ENCODE measurements at regions not wholly inside any gene's neighbourhood (a gene's known extent, or its start where the extent isn't known, plus 50 kb on each side); places are given as distances from the start of the nearest gene placed in this dataset.

DNA sequence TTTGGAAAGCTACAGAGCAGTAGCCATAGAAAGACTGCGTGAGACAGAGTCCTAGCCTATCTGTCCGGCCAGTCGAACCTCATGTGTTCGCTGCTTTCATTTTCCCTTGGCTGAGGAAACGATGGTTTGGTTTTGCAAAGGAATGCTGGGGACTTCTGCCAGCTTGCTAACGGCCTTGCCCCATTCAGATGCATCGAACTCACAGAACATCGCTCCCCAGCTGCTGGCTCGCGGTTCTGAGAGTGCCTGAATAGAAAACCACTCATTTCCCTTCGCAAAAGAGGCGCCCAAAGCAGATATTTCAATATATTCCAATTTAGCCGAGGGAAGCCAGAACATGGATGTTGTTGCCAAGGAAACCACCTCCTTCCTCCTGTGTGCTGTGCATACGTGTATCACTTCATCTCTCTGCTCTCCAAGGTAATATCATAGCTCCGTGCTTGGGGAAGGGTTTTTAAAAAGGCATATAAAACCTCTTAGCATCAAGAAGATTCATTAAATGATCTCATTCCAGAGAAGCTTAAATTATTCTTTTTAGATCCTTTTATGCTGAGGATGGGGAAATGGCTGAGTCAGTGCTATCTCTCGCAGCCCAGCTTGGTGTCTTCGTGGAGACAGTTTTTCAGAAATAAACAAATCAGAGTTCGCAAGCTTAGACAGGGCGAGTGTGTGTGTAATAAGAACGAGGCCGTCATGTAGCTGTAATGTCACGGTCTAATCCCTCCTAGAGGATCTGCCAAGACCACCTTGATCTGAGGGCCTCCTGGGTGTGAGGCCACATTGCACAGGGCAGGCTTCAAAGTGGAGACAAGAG is 215.2 kb downstream of the RPS24 start:
- DNase-seq (ENCODE audit: low read depth), result peak; percentile 88

DNA sequence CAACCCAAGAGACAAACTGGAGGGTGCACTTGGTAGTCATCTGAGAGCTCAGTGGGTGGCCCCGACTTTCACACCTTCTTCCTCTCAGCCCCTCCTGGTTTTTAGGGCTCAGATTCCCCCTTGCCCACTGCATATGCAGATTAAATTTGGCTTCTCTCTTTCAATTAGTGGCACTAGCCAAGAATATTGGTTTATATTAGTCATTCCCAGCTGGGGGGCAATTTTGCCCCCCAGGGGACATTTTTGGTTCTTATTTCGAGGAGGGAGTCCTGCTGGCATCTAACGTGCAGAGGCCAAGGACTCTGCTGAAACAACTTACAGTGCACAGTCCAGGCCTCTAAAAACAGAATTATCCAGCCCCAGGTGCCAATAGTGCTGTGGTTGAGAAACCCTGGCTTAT is 216.0 kb downstream of the RPS24 start:
- no peak for DNase-seq (ENCODE audit: low read depth)

DNA sequence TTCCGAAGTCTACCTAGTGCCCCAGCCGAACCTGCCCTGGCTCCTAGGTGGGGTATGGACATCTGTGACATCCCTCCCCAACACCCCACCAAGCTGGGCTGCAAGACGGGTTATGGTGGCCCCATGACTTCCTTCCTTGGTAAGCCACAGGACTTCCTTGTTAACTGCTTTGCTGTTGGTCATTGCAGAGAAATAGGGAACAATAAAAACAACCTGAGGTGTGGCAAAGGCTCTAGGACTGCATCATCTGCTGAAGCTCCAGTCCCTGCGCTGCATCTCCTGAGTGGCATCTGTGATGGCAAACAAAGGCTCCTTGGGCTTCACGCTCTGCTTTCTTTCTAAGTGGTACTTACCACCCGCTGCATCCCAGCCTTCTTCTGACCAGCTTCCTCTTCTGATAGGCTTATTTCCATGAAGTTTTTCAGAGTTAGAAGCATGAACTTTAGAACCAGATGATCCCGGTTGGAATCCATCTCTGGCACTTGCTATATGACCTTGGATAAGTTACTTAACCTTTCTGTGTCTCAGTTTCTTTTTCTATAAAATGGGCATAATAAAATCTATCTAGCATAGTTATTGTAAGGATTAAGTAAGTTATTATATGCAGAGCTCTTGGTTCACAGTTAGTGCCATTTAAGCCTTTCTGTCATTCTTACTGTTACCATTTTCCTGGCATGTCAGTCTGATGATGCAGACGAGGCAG is 216.8 kb downstream of the RPS24 start:
- DNase-seq (ENCODE audit: low read depth), result no peak

DNA sequence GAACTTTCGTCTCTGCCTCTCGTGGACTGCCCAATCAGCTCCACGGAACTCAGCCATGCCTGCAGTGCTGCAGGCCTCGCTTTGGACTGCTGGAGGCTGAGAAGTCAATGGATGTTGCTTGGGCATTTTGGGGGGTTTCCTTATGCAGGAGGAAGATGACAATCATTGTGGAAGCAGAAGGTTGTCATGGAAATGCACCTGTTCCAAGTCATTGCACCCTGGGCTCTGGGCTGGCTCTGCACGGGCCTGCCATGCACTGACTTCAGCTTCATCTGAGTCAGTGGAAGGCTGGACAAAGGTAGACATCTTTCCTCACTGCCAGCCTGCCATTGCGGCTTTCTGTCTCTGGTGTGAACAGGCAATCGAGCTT is 217.3 kb downstream of the RPS24 start:
- no peak for DNase-seq (ENCODE audit: low read depth)

DNA sequence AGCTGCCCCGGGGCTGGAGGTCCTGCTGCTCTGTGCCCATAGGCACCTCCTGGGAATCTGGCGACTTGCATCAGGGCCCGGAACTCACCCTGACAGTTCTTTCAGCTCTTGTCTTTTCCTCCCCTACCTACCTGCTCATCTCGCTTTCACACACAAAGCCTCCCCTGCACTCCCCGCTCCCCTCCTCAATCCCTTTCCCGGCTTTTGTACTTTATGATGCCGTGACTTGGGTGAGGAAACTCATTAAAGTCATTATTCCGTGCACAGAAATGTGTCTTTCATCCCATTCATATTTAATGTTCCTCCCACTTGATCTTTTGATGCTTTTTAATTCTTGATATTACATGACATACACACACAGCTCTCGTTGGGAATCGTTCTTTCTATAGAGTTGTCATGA is 218.6 kb downstream of the RPS24 start:
- DNase-seq (ENCODE audit: low read depth), result no peak

DNA sequence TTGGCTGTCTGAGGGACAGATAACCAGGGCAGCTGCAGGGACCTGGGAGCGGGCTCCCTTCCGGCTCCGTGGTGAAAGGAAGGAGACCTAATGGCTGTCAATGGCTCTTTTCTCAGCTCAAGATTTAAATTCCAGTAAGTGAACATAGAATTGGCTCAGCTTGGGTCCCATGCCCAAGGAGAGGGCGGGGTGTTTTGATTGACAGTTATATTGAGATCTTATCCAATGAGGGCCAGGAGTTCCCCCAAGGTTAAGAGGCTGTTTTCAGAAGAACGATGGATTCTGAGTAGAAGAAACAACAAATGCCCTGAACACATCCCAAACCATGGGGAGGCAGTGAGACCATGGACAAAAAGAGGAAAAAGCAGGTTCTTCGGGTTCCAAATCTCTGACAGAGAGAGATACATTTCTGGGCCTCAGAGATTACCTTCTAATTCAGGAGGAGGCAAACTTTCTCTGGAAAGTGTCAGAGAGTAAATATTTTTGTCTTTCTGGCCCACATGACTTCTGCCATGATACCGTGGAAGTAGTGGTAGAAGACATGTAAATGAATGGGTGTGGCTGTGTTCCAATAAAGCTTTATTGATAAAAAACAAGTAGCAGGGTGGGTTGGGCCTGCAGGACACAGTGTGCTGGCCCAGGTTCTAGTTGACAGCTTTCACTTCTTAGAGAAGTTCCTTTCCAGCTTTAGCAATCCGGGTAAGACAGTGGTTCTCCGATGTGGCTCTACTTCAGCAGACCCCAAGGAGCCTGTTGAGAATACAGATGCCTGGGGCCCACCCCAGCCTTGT is 219.6 kb downstream of the RPS24 start:
- DNase-seq (ENCODE audit: low read depth), result no peak

DNA sequence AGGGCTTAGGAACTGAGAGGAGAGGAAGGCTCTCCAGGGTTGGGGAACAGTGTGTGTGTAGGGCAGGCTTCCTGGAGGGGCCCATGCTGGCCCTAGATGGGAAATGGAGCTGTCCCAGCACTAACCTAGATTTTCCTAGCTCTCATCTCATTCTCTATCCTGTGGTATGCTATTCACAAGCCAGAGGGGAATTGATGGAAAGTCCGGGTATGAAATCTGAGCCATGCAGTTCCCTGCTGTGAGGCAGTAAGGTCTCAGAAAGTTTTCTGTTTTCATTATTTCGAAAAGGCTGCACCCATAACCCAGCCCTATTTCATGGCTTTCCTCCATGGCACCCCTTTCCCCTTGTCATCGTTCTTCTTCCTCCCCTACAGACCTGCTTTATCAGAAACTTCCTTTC is 220.3 kb downstream of the RPS24 start:
- DNase-seq (ENCODE audit: low read depth), result no peak

DNA sequence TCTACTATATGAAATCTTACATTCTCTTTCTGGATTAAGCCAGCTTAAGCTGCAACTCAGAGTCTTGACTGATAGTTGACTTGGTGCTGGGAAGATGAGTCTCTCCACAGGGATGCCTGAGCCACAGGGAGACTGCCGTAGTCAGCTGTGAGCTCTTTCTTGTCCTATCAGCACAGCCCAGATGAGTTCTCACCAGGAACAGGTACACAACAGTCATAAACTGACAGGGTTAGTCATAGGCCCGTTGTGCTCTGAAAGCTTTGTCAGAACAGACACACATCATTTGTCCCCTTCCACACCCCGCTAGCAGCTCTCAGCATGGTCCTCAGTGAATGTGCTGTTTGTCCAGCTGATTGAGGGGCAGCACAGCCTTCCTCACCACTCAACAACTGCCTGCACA is 221.6 kb downstream of the RPS24 start:
- DNase-seq (ENCODE audit: low read depth), result no peak

DNA sequence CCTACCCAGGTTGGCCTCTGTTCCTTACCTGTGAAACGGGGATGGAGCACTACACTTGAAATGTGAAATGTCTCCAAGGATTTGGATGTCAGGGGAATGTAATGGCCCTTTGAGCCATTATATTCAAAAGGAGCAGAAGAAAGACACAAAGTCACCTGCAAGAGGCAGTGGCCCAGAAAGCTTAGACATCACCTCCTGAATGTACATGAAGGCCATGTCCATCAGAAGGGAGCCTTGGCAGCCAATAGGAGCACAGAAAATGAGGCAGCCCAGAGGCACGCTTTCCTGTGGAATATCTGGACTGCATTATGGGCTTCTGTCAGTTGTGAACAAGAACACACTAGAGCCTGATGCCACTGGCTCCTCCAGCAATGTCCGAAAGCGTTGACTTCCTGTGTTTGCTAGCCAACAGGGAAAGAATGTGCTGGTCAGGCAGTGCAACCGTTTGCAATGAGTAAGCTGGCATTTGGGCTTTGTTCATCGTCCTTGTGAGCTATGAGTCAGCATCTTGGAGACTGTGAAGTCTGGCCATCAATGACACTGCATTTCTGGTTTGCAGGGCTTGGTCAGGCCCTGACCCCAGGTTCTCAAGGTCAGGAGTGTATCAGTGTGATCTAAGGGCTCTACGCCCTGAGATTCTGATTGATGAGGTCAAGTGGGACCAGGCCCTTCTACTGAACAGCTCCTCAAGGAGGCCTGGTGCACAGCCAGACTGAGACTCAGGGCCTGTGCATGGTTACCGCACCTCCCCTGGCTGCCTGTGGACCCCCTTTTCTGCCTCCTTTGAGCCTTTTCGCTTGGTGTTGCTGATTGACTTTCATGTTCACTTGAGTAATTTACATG is 222.4 kb downstream of the RPS24 start:
- peak; percentile 98 for DNase-seq (ENCODE audit: low read depth)

DNA sequence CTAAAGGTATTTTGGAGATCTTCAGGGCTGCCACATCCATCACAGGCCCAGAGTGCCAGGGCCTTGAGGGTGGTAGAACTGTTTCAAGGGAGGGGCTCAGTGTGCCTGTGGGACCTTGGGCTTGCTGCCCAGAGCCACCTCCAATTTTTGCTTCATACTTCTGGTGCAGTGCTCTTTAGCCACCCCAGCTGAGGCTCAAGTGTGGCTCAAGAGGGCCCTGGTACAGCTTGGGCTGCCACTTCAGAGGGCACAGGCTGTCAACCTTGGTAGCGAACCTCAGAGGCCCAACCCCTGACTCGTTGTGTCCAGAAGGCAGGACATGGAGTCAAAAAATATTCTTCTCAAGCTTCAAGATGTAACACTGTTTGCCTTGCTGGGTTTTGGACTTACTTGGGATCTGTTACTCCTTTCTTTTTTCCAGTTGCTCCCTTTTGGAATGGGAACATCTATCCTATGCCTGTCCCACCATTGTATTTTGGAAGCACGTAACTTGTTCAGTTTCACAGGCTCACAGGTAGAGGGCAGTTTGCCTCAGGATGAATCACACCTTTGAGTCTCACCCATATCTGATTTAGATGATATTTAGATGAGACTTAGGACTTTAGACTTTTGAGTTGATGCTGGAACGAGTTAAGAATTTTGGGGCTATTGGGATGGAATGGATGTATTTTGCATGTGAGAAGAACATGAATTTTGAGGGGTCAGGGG is 224.8 kb downstream of the RPS24 start:
- DNase-seq (ENCODE audit: low read depth), result no peak

DNA sequence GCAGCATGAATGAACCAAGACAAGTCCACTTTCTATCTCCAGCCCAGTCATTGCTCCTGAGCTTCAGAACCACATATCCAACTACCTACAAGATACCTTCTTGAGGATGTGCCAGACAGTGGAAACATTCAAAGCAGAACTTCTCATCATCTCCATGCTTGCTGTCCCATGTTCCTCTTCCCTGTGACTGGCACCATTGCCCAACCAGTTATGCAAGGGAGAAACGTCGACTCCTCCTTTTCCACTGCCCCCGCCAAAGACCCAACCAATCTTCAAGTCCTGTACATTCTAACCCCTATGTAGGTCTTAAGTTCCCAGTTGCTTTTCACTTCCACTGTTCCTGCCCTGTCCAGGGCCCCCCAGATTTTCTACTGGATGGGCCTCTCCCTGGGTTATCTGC is 225.7 kb downstream of the RPS24 start:
- DNase-seq (ENCODE audit: low read depth), result no peak

DNA sequence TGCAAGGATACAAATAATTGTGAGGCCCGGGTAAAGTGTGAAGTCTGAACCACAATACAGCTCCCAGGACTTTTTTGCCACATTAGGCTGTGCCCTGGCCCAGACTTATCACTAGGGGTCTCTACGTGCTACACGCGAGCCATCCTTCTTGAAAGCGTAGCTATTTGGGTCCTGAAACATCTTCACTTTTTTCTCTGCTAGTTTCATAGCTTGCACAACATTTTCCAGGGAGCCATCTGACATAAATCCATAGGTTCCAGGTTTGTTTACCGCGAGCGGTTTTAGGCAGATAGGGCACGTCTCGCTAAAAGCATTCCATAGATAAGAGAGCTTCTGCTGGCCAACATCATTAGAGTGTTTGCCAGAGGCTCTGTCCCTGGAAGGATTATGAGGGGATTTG is 226.5 kb downstream of the RPS24 start:
- DNase-seq (ENCODE audit: low read depth), result no peak

DNA sequence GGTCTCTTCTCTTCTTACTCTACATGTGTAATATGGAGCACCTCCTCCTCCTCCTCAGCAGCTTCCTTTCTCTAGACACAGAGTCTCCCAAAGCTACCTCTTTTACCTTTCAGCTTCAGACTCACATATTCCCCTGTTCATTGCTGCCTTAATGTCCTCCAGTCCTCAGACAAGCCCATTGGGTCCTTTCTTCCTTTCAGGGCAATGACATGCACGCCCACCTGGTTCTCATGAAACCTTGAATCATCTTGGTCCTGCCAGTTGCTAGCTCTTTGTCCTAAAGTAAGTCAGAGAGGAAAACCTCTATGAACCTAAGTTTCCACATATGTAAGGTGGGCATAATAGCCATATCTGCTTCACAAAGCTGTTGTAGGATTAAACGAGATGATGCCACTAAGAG is 227.0 kb downstream of the RPS24 start:
- DNase-seq (ENCODE audit: low read depth), result no peak

DNA sequence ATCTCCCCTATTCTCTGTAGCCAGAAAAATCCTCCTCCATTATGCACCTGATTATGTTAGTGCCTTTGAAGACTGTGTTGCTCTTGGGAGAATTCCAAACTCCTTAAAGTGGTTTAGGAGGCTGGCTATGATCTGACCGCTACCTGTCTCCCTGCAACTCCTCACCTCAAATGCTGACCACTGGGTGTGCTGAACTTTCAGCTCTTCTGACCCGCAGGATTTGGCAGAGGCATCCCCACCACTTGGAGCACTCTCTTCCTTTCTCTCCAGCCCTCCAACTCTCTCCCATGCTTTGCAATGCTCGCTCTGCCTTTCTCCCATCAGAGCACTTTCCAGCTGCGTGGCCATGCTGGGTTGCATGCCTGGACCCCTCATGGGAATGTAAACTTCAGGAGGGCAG is 227.6 kb downstream of the RPS24 start:
- no peak for DNase-seq (ENCODE audit: low read depth)

DNA sequence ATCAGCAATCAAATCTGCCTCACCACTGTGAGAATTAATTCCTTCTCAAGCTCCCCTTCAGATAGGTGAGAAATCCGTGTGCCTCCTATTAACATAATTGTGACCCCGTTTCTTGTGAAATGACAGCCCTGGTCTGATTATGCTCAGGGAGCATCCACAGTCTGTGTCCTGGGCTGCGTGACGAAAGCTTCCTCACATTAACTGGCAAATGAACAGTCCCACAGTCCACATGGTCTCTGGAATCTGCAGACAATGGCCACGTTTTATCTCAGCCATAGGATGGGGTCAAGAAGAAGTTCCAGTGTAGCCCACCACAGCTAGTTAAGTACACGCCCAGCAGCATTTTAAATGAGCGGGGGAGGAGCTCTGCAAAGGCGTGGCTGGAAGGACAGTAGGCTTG is 229.2 kb downstream of the RPS24 start:
- DNase-seq (ENCODE audit: low read depth), result no peak

DNA sequence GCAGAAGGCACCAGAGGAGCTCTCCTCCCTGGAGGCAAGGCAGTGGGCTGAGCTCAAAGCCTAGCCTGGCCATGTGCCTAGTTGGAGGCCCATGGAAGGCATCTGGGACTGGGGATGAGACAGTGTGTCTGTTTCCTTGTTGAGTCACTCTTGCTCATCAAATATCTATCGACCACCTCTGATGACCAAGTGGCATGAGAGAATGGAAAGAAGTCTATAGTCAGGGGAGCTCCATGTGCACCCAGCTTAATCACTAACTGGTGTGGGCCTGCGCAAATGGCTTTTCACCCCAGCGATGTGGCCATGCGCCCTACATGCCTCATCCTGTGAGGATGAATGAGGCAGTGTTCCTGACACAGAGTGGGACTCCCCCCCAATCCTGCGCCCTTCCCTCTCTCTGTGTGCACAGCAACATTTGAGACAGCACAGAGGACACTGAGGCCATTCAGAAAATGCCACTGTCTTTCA is 229.9 kb downstream of the RPS24 start:
- DNase-seq (ENCODE audit: low read depth), result peak; percentile 51

DNA sequence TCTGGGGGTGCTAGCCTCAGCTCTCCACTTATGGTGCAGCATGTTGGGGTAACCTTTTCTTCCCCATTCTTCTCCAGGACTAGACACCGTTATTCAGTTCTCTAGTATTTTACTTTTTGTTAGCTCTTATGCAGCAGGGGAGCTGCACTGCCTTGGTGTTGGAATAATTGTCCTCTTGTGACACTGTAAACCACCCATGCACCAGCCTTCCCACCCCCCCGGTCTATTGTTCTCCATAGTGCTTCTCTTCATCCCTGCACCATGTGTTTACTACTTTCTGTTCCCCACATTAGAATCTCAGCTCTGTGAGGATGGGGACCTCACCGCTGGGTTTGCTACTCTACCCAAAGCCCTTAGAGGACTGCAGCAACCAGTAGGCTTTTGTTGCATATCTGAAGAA is 230.7 kb downstream of the RPS24 start:
- no peak for DNase-seq (ENCODE audit: low read depth)

DNA sequence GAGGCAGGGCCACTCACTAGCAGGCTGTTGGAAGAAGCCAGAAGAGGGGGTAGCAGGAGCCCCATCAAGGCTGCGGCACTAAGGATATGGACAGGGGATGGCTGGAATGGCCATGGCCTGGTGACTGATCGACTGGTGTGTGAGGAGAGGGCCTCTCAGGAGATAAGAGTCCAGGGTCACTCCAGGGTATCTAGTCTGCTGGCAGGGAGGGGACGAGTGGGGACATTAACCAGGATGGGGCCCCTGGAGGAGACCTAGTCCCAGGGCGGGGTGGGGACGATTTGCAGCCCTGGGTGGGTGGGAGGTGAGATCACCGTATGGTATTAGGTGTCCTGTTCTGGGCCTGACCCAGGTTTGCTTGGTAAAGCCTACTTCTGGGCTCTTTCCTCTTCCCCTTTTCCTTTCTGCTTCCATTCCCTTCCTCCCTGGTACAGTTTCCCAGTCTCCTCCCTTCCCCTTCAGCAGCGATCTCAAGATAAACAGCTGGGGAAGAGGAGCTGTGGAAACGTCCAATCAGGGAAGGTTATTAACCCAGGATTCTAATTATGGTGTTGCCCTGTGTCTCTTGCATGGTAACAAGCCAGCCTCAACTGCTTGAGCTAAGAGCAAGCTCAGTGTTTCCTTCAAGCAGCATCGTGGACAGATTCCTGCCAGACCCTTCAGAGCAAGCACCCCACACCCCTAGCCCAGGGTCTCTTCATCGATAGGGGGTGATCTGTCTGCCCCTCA is 233.2 kb downstream of the RPS24 start:
- no peak for DNase-seq (ENCODE audit: low read depth)

DNA sequence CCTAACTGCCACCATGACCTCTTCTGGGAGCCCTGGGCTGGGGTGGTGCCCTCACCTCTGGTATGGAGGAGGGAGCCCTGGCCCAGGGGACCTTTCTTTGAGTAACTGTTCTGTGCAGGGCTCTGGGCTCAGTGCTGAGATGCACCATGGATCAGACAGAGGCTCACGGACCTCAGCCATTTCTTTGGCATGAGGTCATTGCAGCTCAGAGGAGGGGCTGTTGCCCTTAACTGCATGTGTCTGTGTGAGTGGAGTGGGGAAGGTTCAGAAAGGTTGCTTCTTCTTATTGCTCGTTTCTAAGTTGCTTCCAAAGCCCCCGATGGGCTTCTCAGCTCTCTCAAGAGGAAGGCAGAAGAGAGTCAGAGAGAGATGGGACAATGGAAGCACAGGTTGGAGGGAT is 233.9 kb downstream of the RPS24 start:
- DNase-seq (ENCODE audit: low read depth), result no peak

DNA sequence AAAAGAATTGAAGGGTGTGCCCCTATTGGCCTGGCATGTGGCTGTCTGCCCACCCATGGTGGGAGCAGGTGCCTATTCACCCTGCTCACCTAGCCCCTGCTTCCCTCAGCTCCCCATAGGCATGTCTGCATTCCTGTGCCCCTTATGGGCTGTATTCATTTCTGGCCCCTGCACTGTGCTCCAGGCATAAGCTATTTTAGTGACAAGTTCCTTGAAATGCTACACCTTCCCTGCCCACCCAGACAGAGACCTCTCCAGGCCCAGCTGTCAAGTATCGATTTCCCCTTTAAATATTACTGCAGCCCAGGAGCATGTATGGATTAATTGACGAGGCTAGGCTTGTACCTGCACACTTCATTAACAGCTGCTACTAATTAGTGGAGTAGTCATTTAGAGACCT is 235.4 kb downstream of the RPS24 start:
- DNase-seq (ENCODE audit: low read depth), result no peak

DNA sequence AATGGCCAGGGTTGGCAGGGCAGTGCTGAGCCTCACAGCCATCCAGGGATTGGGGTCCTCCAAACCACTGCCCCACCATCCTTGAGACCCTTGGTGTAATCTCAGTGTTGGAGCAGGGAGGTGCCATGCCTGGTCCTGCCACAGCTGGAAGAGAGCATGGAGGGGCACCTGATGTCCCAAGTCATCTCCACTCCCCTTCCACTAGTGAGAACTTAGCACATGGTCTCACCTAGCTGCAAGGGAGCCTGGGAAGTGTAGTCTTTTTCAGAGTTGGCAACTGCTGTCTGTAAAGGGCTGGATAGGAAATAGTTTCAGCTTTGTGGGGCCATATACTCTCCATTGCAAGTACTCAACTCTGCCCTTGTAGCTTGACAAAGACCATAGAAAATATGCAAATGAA is 238.7 kb downstream of the RPS24 start:
- no peak for DNase-seq (ENCODE audit: low read depth)

Measured in fibroblast of gingiva (primary cell).